Non-pigmented ciliary epithelial cell (primary cell): ENCODE measurements at regions not wholly inside any gene's neighbourhood (a gene's known extent, or its start where the extent isn't known, plus 50 kb on each side); places are given as distances from the start of the nearest gene placed in this dataset.

Source experiments
- DNase-seq: peaks from one replicate; pipeline ENCODE4 v3.0.0-alpha.2; 2010; ENCODE audit warnings: low read depth

GRCh38 chr4:129167640-129168260, 71.8 kb downstream of the C4orf33 start:
- DNase-seq = no peak

- no peak for DNase-seq
Measured at GRCh38 chr4:129172181-129172580, 76.2 kb downstream of the C4orf33 start.

DNA sequence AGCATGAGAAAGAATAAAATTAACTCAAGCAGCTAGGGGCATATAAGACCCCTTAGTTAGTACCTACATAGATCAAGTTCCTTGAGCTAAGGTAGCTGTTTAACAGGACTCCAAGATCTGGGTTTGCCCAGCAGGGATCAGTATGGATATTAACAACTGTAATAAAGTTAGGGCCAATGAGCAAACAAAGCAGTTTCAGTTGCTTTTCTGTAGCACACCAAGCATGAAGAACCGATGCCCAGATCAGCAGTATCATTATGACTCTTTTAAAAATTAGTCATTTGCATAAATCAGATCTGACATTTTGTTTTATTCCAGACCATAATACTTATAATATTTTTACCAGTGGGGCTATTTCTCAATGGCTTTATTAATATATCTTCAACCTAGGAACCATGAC, 80.9 kb downstream of the C4orf33 start:
- DNase-seq = no peak

DNA sequence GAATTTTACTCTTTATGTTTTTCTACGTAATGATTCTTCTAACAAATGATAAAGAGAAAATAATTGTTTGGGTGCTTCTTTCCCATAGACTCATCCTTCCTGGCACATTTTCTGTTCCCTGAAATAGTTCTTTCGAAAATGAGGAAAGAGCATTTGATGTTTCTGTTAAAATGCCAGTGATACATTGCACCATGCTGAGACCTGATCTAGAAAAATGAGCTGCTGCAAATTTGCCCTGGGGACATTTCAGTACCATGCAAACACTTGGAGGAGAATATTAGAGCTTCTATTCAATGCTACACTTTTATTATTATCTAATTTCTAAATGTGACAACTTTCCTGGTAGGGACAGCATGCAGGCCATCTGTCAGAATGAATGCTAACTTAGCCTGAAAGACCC, 83.3 kb downstream of the C4orf33 start:
- DNase-seq = no peak

- DNase-seq = no peak
Measured at GRCh38 chr4:129189630-129190029, 93.7 kb downstream of the C4orf33 start.

DNA sequence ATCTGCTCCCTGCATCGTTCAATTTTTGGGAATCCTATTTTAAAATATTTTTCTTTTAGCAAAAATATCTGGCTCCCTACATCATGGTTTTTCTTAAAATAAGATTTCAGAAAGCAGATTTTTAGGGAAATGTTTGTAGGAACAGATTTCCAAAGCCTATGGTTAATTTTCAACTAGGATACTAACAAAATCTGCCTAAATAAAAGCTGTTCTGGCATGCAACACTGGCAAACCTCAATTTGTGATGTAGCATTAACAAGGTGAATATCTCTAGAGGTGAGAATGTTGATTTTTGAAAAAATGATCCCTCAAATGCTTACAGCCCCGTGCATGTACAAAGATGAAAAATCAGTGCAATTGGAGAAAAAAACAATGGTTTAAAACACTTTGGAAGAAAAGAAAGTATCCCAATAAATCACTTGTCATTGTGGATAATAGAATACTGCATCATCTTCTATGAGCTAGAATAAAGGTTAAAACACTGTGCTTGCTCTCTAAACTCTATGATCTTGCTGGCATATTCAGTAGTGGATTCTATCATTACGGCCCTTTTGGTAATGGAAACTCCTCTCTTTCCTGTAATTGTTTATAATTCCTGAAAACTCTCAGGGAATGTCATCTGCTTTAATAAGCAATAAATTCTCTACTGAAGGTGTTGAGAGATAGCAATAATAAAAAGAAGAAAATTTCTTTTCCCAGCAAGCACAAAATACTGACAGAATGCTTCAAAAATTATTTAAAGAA, 97.6 kb downstream of the C4orf33 start:
- no peak for DNase-seq

- no peak for DNase-seq
Measured at GRCh38 chr4:129208481-129208880, 112.5 kb downstream of the C4orf33 start.

DNA sequence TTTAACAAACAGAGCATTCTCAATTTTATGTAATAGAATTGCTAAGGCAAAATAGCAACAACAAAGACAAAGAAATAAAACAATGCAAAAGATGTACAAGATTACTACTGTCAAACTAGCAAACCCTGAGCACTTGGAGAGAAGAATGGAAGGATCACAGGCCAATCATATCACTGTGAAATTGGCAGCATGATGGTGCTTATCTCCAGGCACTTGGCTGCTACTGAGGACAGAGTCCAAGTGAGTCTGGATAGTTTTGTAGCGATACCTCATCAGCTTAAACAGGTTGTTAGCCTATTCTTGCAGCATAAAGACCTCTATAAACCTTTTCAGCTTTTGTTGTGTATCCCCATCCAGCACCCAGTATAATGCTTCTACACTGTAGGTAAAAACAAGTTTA, 117.7 kb downstream of the C4orf33 start:
- DNase-seq = no peak

- DNase-seq = no peak
Measured at GRCh38 chr4:129218360-129218759, 122.4 kb downstream of the C4orf33 start.

DNA sequence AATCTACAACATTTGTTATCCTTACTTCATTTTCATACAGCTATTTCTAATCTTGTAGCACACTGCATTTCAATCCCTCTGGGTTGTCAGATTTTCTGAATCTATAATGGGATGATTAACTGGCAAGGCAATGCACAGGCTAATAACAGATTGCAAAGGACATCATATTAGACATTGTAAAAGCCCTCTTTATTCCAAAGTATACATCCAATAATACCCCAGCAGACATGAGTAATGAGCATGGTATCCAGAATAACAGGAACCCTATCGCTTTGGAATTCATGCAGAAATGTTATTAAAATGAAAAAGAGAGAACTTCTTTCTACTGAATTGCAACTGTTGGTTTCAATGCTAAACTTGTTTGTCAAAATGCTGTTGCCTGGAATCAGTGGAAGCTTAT, 122.9 kb downstream of the C4orf33 start:
- DNase-seq = peak; percentile 30

DNA sequence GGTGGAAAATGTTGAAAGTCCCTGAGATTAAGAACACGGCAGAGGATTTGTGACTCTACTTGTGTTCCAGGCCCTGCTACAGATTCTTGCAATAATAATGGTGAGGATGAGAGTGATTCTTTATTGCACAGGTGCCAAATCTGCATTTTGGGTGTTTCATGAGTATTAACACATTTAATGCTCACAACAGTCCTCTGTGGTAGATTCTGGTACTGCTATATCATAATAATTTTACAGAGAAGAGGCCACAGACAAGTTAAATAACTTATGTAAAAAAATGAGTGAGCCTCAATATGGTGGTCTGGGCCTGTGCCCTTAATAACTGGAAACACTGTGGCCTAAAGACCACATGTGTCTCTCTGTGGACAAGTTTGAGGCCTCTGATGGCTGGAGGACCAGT, 124.3 kb downstream of the C4orf33 start:
- no peak for DNase-seq

- DNase-seq = no peak
Measured at GRCh38 chr4:129223945-129224344, 128.0 kb downstream of the C4orf33 start.

DNA sequence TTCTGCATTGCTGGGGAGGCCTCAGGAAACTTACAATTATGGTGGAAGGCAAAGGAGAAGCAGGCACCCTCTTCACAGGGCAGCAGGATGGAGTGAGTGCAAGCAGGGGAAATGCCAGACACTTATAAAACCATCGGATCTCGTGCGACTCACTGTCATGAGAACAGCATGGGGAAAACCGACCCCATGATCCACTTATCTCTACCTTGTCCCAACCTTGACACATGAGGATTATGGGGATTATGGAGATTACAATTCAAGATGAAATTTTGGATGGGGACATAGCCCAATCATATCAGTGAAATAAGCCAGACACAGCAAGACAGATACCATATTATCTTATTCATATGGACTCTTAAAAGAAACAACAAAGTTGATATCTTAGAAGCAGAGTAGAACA, 134.9 kb downstream of the C4orf33 start:
- no peak for DNase-seq

DNA sequence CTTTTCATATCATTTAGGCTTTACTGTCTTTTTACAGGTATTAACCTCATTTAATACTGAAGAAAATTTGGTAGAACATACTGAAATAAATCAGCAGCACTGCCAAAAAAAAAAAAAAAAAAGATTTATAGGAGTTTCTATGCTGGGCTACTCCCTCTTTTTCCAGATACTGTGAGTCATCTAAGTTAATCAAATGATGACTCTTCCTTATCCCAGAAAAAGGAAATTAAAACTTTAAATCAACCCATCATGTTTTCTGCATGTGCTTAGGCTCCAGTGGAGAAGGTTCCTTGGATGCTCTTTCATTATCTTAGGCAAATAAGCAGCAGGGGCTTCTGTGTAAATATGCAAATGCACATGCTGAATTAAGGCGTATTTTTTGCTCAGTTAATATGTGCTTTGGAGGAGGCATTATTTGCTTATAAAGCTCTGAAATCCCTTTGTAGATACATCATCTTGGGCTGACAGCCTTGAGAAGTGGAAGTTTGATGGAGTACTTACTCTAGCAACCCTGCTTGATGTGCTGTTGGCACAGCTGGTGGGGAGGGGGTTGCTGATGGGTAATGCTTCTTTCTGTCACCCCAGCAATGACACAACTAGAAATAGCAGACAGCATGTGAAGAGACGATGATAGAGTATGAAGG, 136.1 kb downstream of the C4orf33 start:
- DNase-seq = no peak

DNA sequence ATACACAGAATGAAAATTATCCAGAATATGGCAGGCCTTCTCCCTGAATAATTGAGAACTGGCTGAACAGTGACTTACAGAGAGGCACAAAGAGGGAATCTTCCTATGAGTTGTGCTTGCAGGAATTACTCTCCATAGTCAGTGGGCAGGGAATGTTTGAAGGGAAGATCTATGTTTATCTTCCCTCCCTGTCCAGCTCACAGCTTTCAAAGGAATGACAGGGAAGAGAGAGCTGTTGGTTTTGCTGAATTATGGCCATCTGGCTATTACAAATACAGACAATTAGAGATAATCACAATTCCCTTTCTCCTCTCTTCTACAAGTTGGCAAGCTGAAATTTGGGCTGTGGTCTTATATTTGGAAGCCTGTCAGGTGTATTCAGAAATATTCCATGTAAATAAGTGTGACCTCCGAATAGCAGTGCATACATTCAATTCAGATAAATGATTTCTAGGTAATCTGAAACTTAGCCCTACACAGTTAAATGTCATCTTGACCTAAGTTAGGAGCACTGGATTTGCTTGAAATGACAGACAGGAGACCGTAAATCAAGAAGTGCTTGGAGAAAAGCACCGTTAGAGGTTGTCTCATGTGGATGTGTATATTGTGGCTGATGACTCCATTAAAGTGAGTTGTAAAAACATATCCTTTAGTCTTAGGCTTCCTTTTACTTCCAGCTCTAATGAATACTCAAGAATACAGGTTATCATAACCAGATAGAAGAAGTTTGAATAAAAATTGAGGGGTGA, 136.8 kb downstream of the C4orf33 start:
- DNase-seq = no peak

DNA sequence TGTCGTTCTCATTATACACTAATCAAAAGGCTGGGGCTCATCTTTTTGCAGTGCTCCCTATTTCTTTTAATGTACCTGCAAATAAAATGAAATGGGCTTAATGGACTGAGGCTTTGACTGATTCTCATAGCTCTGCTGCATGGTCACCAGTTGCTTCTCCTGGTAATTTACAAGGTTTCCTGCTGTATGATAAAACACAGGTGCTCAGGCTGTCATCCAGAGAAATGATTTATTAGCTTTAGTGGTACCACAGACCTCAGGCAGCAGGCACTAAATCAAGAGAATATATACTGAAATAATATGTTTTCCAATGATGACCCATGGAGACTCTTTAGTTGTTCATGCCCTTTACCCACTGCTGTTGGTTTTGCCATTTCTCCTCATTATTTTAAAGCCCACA, 137.7 kb downstream of the C4orf33 start:
- DNase-seq = no peak

DNA sequence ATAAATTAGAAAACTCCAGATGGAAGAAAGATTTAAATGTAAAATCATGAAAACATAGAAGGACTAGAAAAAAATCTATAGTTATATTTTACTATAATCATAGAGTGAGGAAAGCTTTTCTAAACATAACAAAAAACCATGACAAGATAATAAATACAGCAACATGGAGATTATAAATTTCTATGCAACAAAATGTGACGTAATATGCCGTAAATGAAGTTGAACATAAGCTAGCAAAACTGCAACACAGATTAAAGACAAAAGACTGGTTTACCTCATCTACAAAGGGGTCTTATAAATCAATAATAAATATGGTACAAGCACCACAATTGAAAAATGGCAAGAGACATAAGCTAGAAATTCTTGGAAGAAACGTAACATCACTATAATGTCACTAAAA, 140.4 kb downstream of the C4orf33 start:
- no peak for DNase-seq

GRCh38 chr4:129239088-129239487, 143.1 kb downstream of the C4orf33 start:
- DNase-seq = no peak

GRCh38 chr4:129240816-129241215, 144.9 kb downstream of the C4orf33 start:
- no peak for DNase-seq

DNA sequence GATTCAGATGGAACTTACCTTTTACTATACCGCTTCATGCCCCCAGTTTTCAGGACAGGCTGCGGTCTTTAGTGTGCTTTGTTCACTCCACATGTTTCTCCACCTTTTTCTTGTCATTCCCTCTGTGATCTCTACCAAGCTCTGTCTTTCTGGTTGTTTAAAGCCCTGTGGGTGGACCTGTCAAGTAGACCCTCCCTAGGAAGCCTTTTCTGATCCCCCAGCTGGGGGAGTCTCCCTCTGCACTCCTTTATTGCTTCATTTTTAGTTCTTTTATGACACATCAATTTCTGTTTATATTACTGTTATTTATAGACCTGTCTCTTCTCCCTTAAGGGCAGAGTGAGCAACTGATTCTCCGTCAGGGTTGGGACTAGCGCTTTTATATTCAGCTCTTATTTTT, 150.2 kb downstream of the C4orf33 start:
- no peak for DNase-seq

DNA sequence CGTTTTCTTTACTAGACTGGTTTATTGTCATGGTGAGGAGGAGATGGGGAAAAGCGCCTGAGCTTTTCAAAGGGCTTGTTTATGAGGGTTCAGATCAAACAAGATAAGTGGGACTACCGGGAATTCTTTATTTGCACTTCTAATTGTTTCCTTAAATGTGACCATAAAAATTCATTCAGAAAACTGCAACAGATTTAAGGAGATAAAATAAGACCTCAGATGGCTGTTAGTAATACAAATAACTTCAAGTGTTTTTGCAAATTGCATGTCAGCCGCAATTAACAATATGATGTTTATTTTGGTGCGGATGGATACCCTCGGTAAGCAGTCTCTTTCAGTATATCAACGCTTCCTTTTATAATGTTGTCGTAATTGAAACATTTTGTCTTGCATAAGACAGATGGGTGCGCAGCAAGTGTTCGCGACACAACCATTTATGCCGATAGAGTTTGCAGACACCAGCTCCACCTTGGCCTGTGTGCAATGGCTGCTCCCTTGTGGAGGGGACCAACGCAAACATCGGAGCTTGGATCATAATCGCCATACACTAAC, 151.0 kb downstream of the C4orf33 start:
- DNase-seq = no peak

DNA sequence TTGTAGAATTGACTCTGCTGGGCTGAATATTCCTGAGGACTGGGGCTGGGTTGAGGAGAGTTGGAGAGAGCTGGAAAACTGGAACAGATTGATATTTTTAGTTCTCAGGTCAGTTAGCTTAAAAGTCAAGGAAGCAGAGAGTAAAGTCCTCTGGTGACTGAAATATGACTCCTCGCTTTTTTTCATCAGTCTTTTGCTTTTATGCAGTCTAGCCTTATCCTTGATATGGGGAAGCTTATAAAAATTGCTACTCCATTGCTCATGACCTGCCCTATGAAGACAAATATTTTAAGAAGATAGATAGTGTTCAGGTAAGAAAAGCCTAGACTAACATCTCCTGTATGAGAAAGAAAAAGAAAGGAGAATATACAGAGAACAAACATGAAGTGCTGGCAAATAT, 152.7 kb downstream of the C4orf33 start:
- no peak for DNase-seq

GRCh38 chr4:129254126-129254525, 158.2 kb downstream of the C4orf33 start:
- DNase-seq = no peak
